ENCODE measurements at regions not wholly inside any gene's neighbourhood (a gene's known extent, or its start where the extent isn't known, plus 50 kb on each side); places are given as distances from the start of the nearest gene placed in this dataset.

DNA sequence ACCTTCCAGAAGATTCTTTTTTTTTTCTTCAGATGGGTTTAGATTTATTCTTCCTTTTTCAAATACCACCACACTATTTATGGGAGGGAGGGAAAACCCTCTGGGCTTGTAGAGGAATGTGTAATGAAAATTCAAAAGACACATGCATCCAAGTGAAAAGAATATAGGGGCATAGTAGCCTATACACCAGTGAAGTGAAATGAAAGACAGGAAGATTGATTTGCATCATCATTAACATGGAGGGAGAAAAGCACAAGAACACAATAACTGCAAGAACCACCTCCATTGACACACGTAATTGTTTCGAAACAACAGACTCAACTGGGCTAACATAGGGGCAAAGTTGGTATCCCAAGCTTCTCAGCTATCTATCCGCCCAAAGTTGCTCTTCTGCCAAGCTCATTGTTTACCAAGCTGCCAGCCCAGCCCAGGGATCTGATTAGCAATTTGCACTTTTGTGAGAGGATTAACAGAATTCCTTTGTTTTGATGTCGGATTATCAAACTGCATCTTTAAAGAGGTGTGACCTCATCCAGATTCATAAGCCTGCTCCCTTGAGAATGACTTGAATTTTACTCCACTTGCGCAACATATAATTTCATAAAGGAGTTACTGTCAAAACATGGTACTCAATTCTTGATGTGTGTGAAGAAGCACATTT, 430.5 kb upstream of the SOX5 start:
- TF ChIP-seq, protein P1, sequence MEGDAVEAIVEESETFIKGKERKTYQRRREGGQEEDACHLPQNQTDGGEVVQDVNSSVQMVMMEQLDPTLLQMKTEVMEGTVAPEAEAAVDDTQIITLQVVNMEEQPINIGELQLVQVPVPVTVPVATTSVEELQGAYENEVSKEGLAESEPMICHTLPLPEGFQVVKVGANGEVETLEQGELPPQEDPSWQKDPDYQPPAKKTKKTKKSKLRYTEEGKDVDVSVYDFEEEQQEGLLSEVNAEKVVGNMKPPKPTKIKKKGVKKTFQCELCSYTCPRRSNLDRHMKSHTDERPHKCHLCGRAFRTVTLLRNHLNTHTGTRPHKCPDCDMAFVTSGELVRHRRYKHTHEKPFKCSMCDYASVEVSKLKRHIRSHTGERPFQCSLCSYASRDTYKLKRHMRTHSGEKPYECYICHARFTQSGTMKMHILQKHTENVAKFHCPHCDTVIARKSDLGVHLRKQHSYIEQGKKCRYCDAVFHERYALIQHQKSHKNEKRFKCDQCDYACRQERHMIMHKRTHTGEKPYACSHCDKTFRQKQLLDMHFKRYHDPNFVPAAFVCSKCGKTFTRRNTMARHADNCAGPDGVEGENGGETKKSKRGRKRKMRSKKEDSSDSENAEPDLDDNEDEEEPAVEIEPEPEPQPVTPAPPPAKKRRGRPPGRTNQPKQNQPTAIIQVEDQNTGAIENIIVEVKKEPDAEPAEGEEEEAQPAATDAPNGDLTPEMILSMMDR (IDR thresholded peaks at IDR 0.05 in 8 of 11, conservative IDR thresholded peaks at IDR 0.05 in 3 of 11) = no peak
- no peak for TF ChIP-seq POLR2AphosphoS5 (IDR thresholded peaks at IDR 0.05)
- TF ChIP-seq POLR2A (IDR thresholded peaks at IDR 0.05) = no peak

Measured in spleen (tissue), 7 donors.